HG03060 (cell line): ENCODE measurements at regions not wholly inside any gene's neighbourhood (a gene's known extent, or its start where the extent isn't known, plus 50 kb on each side); places are given as distances from the start of the nearest gene placed in this dataset.

Source experiments
- ATAC-seq: cut with Tn5 transposase; IDR thresholded peaks from one replicate; pipeline ENCODE4 v1.9.1; 2021; ENCODE audit warnings: low read depth, moderate number of reproducible peaks; ENCODE audit not compliant: unreplicated experiment

GRCh38 chr6:144844596-144844995 is 559.5 kb downstream of the UTRN start:
- no peak for ATAC-seq

GRCh38 chr6:144845186-144845585 is 560.1 kb downstream of the UTRN start:
- no peak for ATAC-seq

- ATAC-seq = no peak
Observed at GRCh38 chr6:144847916-144848315, 562.8 kb downstream of the UTRN start.

- no peak for ATAC-seq
Observed at GRCh38 chr6:144849920-144850319, 564.8 kb downstream of the UTRN start.

GRCh38 chr6:144853603-144854002 is 568.5 kb downstream of the UTRN start:
- no peak for ATAC-seq

GRCh38 chr6:144854654-144855053 is 569.5 kb downstream of the UTRN start:
- no peak for ATAC-seq

- ATAC-seq = no peak
Observed at GRCh38 chr6:144855375-144855774, 570.2 kb downstream of the UTRN start.

- no peak for ATAC-seq
Observed at GRCh38 chr6:144855812-144856531, 570.8 kb downstream of the UTRN start.

- no peak for ATAC-seq
Observed at GRCh38 chr6:144856622-144857021, 571.5 kb downstream of the UTRN start.

GRCh38 chr6:144857086-144857485 is 572.0 kb downstream of the UTRN start:
- ATAC-seq = no peak

- no peak for ATAC-seq
Observed at GRCh38 chr6:144862769-144863168, 577.6 kb downstream of the UTRN start.

GRCh38 chr6:144867761-144868160 is 582.6 kb downstream of the UTRN start:
- no peak for ATAC-seq

- no peak for ATAC-seq
Observed at GRCh38 chr6:144870782-144871181, 585.6 kb downstream of the UTRN start.

- ATAC-seq = no peak
Observed at GRCh38 chr6:144873623-144874378, 588.7 kb downstream of the UTRN start.

GRCh38 chr6:144876689-144877088 is 591.6 kb downstream of the UTRN start:
- ATAC-seq = no peak

GRCh38 chr6:144877118-144877517 is 592.0 kb downstream of the UTRN start:
- ATAC-seq = no peak

GRCh38 chr6:144878577-144878976 is 593.4 kb downstream of the UTRN start:
- no peak for ATAC-seq

- ATAC-seq = no peak
Observed at GRCh38 chr6:144879436-144879835, 594.3 kb downstream of the UTRN start.

- ATAC-seq = no peak
Observed at GRCh38 chr6:144882425-144882824, 597.3 kb downstream of the UTRN start.

GRCh38 chr6:144883915-144884314 is 598.8 kb downstream of the UTRN start:
- no peak for ATAC-seq

- no peak for ATAC-seq
Observed at GRCh38 chr6:144885817-144886216, 600.7 kb downstream of the UTRN start.

- no peak for ATAC-seq
Observed at GRCh38 chr6:144886682-144887081, 601.5 kb downstream of the UTRN start.
